HepG2 (cell line): ENCODE measurements at regions not wholly inside any gene's neighbourhood (a gene's known extent, or its start where the extent isn't known, plus 50 kb on each side); places are given as distances from the start of the nearest gene placed in this dataset.

ENCODE experiments used
- HINFP ChIP-seq: sonication (generic); formaldehyde crosslinking; IDR thresholded peaks from 2 replicates; pipeline ENCODE4 v1.4.0; 2020; ENCODE audit warnings: low read depth, mild to moderate bottlenecking, missing genetic modification reagents
- KMT2A ChIP-seq: sonication (generic); formaldehyde crosslinking; IDR thresholded peaks from 2 replicates; pipeline ENCODE4 v1.4.0; 2020; ENCODE audit warnings: missing genetic modification reagents
- MYC ChIP-seq: sonication (generic); formaldehyde crosslinking; IDR thresholded peaks from 2 replicates; pipeline ENCODE4 v1.9.0; 2021; ENCODE audit warnings: missing genetic modification reagents, borderline replicate concordance
- POLR2AphosphoS5 ChIP-seq: IDR thresholded peaks from 2 replicates; pipeline ENCODE4 v1.6.1; 2012; ENCODE audit warnings: low read depth, low read length
- PRMT3 ChIP-seq: sonication (generic); formaldehyde crosslinking; IDR thresholded peaks from 2 replicates; pipeline ENCODE4 v1.8.1; 2022; ENCODE audit warnings: low read depth, mild to moderate bottlenecking, moderate library complexity, missing genetic modification reagents, borderline replicate concordance

- no peak for TF ChIP-seq POLR2AphosphoS5
- no peak for TF ChIP-seq PRMT3 (CRISPR knock-in tag)
- no peak for TF ChIP-seq MYC (CRISPR knock-in tag)
- TF ChIP-seq HINFP (CRISPR knock-in tag): no peak
- no peak for TF ChIP-seq KMT2A (CRISPR knock-in tag)
Measured at GRCh38 chr11:33514079-33514925, 186.3 kb downstream of the C11orf91 start.
